ENCODE measurements at regions not wholly inside any gene's neighbourhood (a gene's known extent, or its start where the extent isn't known, plus 50 kb on each side); places are given as distances from the start of the nearest gene placed in this dataset.

- H3K9ac ChIP-seq (ENCODE audit: insufficient read depth in 1 of 2, low read length in 2 of 2), result no peak overlapping the region
- H3K27me3 ChIP-seq (ENCODE audit: control insufficient read depth in 3 of 3, insufficient read depth in 3 of 3, low read length in 2 of 3), result peaks cover 0 to 35% (median 2%) of the 10 kb centered on the region in 3 donors
- H3K27ac ChIP-seq (ENCODE audit: low read depth in 1 of 2, low read length in 1 of 2), result no peak overlapping the region
- H3K4me1 ChIP-seq (ENCODE audit: control insufficient read depth in 5 of 5, insufficient read depth in 5 of 5, low read length in 5 of 5), result no peaks in the 10 kb centered on the region
- no peak for DNase-seq
- 39 to 71% methylated on average over 3 of the region's 3 CpGs for WGBS, 2 donors
- H3K4me3 ChIP-seq, result no peak overlapping the region
- no peaks in the 10 kb centered on the region for H3K36me3 ChIP-seq (ENCODE audit: control insufficient read depth in 4 of 4, insufficient read depth in 4 of 4, low read length in 4 of 4)
- ATAC-seq (ENCODE audit: insufficient read depth, low FRiP score), result no peak
- H3K9me3 ChIP-seq (ENCODE audit: control insufficient read depth in 4 of 4, insufficient read depth in 3 of 4, low read length in 3 of 4), result peaks cover 0 to 5% (median 1%) of the 10 kb centered on the region in 4 donors
- TF ChIP-seq CTCF (IDR thresholded peaks at IDR 0.05; ENCODE audit: control extremely low read depth, extremely low read depth), result no peak
Observed at GRCh38 chr6:169945117-169945516, 193.7 kb downstream of the ERMARD start.

- no peak overlapping the region for H3K9ac ChIP-seq (ENCODE audit: insufficient read depth in 1 of 2, low read length in 2 of 2)
- H3K36me3 ChIP-seq (ENCODE audit: control insufficient read depth in 4 of 4, insufficient read depth in 4 of 4, low read length in 4 of 4), result no peaks in the 10 kb centered on the region
- ATAC-seq (ENCODE audit: insufficient read depth, low FRiP score) (no peak), DNase-seq (no peak)
- no peak overlapping the region for H3K27ac ChIP-seq (ENCODE audit: low read depth in 1 of 2, low read length in 1 of 2)
- no peak overlapping the region for H3K4me3 ChIP-seq
- peaks cover 0 to 5% (median 1%) of the 10 kb centered on the region in 4 donors for H3K9me3 ChIP-seq (ENCODE audit: control insufficient read depth in 4 of 4, insufficient read depth in 3 of 4, low read length in 3 of 4)
- TF ChIP-seq CTCF (IDR thresholded peaks at IDR 0.05; ENCODE audit: control extremely low read depth, extremely low read depth), result no peak
- peaks cover 0 to 37% (median 5%) of the 10 kb centered on the region in 3 donors for H3K27me3 ChIP-seq (ENCODE audit: control insufficient read depth in 3 of 3, insufficient read depth in 3 of 3, low read length in 2 of 3)
- H3K4me1 ChIP-seq (ENCODE audit: control insufficient read depth in 5 of 5, insufficient read depth in 5 of 5, low read length in 5 of 5), result no peaks in the 10 kb centered on the region
Observed at GRCh38 chr6:169944415-169944814, 193.0 kb downstream of the ERMARD start.

GRCh38 chr6:169944061-169944337 lies 192.6 kb downstream of the ERMARD start:
- Histone ChIP-seq H3K9me3 (ENCODE audit: control insufficient read depth in 4 of 4, insufficient read depth in 3 of 4, low read length in 3 of 4) (peaks cover 0 to 5% (median 1%) of the 10 kb centered on the region in 4 donors), H3K4me3 (no peak overlapping the region), H3K27ac (ENCODE audit: low read depth in 1 of 2, low read length in 1 of 2) (no peak overlapping the region), H3K36me3 (ENCODE audit: control insufficient read depth in 4 of 4, insufficient read depth in 4 of 4, low read length in 4 of 4) (no peaks in the 10 kb centered on the region), H3K27me3 (ENCODE audit: control insufficient read depth in 3 of 3, insufficient read depth in 3 of 3, low read length in 2 of 3) (peaks cover 0 to 37% (median 5%) of the 10 kb centered on the region in 3 donors), H3K9ac (ENCODE audit: insufficient read depth in 1 of 2, low read length in 2 of 2) (no peak overlapping the region), H3K4me1 (ENCODE audit: control insufficient read depth in 5 of 5, insufficient read depth in 5 of 5, low read length in 5 of 5) (no peaks in the 10 kb centered on the region)
- no peak for TF ChIP-seq CTCF (IDR thresholded peaks at IDR 0.05; ENCODE audit: control extremely low read depth, extremely low read depth)
- no peak for DNase-seq
- ATAC-seq (ENCODE audit: insufficient read depth, low FRiP score), result no peak

GRCh38 chr6:169943241-169944060 lies 192.0 kb downstream of the ERMARD start:
- ATAC-seq (ENCODE audit: insufficient read depth, low FRiP score) (no peak), DNase-seq (no peak)
- TF ChIP-seq CTCF (IDR thresholded peaks at IDR 0.05; ENCODE audit: control extremely low read depth, extremely low read depth), result no peak
- Histone ChIP-seq H3K27me3 (ENCODE audit: control insufficient read depth in 3 of 3, insufficient read depth in 3 of 3, low read length in 2 of 3) (peaks cover 0 to 35% (median 5%) of the 10 kb centered on the region in 3 donors), H3K27ac (ENCODE audit: low read depth in 1 of 2, low read length in 1 of 2) (peak overlapping the region in 1 of 2 donors; percentile 15), H3K4me3 (no peak overlapping the region), H3K36me3 (ENCODE audit: control insufficient read depth in 4 of 4, insufficient read depth in 4 of 4, low read length in 4 of 4) (no peaks in the 10 kb centered on the region), H3K4me1 (ENCODE audit: control insufficient read depth in 5 of 5, insufficient read depth in 5 of 5, low read length in 5 of 5) (no peaks in the 10 kb centered on the region), H3K9me3 (ENCODE audit: control insufficient read depth in 4 of 4, insufficient read depth in 3 of 4, low read length in 3 of 4) (peaks cover 0 to 5% (median 1%) of the 10 kb centered on the region in 4 donors), H3K9ac (ENCODE audit: insufficient read depth in 1 of 2, low read length in 2 of 2) (no peak overlapping the region)
- WGBS, 2 donors, result 69 to 71% methylated on average over 7 of the region's 7 CpGs

Data from lung (tissue), 11 donors.